HCT116 (cell line): ENCODE measurements at regions not wholly inside any gene's neighbourhood (a gene's known extent, or its start where the extent isn't known, plus 50 kb on each side); places are given as distances from the start of the nearest gene placed in this dataset.

ENCODE experiments used
- EZH2 ChIP-seq: fragments of 200-600 bp; sonication (generic); IDR thresholded peaks from 2 replicates; pipeline ENCODE4 v1.6.1; 2017; ENCODE audit warnings: antibody characterized with exemption, mixed run types
- EZH2phosphoT487 ChIP-seq: fragments of 200-600 bp; IDR thresholded peaks from 2 replicates; pipeline ENCODE4 v1.6.1; 2018; ENCODE audit warnings: antibody characterized with exemption, borderline replicate concordance
- POLR2A ChIP-seq: IDR thresholded peaks from 2 replicates; pipeline ENCODE4 v1.7.0; 2011; ENCODE audit warnings: borderline replicate concordance; ENCODE audit not compliant: insufficient read depth, insufficient read length; ENCODE audit errors: extremely low read depth
- POLR2AphosphoS5 ChIP-seq: IDR thresholded peaks from 2 replicates; pipeline ENCODE4 v1.6.1; 2011; ENCODE audit warnings: mild to moderate bottlenecking, low read depth, low read length, moderate library complexity
- SIN3A ChIP-seq: IDR thresholded peaks from 2 replicates; pipeline ENCODE4 v1.6.1; 2012; ENCODE audit warnings: low read depth
- SP1 ChIP-seq: IDR thresholded peaks from 2 replicates; pipeline ENCODE4 v1.6.1; 2012; ENCODE audit warnings: low read depth
- TF ChIP-seq, protein P1 (sequence below), 3 experiments: fragments of 200-600 bp in 1 of 3; sonication (generic) in 1 of 3; IDR thresholded peaks in 2 of 3; conservative IDR thresholded peaks in 1 of 3; 2 replicates each; pipeline ENCODE4 v1.5.1; 2012 to 2017; ENCODE audit warnings: low read depth in 2 of 3, low read length in 2 of 3, antibody characterized with exemption in 1 of 3, borderline replicate concordance in 1 of 3, control low read depth in 1 of 3, mild to moderate bottlenecking in 1 of 3, mixed read lengths in 1 of 3, mixed run types in 1 of 3, moderate library complexity in 1 of 3; ENCODE audit not compliant: insufficient read depth in 1 of 3
- TF ChIP-seq, protein P2 (sequence below): IDR thresholded peaks from 2 replicates; pipeline ENCODE4 v1.6.1; 2012
- TF ChIP-seq, protein P3 (sequence below): IDR thresholded peaks from 2 replicates; pipeline ENCODE4 v1.6.1; 2012; ENCODE audit warnings: low read depth
- TF ChIP-seq, protein P4 (sequence below): IDR thresholded peaks from 2 replicates; pipeline ENCODE4 v1.6.1; 2011; ENCODE audit warnings: mild to moderate bottlenecking, low read length, moderate library complexity; ENCODE audit not compliant: insufficient replicate concordance; ENCODE audit errors: extremely low read depth

DNA sequence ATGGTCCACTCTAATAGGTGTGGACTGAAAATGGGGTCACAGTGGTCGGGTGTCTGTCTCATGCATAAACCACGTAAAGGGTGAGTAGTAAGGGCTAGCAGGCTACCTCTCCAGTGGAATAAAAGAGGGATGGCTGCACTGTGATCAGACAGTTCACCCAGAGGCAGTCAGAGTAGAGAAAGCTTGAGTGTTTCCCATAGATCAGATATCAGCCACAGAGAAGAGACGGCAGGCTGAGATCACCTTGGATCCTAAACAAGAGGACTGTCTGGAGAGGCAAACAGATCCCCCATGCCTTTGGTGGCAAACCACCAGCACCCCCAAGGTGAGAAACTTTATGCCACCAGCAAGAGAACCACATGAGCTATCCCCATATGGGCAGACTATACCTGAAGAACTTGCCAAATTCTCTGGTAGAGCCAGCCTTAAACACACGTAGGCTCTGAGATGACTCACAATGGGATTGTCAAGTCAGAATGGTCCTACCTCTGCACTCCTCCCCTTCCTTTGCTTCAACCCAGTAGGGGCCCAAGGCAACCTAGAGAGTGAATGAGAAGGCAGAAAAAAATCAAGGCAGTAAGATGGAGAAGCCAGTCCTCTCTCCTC lies 205.2 kb upstream of the MAP3K1 start:
- TF ChIP-seq, protein P1, sequence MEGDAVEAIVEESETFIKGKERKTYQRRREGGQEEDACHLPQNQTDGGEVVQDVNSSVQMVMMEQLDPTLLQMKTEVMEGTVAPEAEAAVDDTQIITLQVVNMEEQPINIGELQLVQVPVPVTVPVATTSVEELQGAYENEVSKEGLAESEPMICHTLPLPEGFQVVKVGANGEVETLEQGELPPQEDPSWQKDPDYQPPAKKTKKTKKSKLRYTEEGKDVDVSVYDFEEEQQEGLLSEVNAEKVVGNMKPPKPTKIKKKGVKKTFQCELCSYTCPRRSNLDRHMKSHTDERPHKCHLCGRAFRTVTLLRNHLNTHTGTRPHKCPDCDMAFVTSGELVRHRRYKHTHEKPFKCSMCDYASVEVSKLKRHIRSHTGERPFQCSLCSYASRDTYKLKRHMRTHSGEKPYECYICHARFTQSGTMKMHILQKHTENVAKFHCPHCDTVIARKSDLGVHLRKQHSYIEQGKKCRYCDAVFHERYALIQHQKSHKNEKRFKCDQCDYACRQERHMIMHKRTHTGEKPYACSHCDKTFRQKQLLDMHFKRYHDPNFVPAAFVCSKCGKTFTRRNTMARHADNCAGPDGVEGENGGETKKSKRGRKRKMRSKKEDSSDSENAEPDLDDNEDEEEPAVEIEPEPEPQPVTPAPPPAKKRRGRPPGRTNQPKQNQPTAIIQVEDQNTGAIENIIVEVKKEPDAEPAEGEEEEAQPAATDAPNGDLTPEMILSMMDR (IDR thresholded peaks at IDR 0.05 in 2 of 3, conservative IDR thresholded peaks at IDR 0.05 in 1 of 3; ENCODE audit: borderline replicate concordance in 1 of 3, insufficient read depth in 1 of 3, low read depth in 2 of 3, low read length in 2 of 3) = no peak
- TF ChIP-seq, protein P2, sequence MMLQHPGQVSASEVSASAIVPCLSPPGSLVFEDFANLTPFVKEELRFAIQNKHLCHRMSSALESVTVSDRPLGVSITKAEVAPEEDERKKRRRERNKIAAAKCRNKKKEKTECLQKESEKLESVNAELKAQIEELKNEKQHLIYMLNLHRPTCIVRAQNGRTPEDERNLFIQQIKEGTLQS = no peak
- TF ChIP-seq, protein P3, sequence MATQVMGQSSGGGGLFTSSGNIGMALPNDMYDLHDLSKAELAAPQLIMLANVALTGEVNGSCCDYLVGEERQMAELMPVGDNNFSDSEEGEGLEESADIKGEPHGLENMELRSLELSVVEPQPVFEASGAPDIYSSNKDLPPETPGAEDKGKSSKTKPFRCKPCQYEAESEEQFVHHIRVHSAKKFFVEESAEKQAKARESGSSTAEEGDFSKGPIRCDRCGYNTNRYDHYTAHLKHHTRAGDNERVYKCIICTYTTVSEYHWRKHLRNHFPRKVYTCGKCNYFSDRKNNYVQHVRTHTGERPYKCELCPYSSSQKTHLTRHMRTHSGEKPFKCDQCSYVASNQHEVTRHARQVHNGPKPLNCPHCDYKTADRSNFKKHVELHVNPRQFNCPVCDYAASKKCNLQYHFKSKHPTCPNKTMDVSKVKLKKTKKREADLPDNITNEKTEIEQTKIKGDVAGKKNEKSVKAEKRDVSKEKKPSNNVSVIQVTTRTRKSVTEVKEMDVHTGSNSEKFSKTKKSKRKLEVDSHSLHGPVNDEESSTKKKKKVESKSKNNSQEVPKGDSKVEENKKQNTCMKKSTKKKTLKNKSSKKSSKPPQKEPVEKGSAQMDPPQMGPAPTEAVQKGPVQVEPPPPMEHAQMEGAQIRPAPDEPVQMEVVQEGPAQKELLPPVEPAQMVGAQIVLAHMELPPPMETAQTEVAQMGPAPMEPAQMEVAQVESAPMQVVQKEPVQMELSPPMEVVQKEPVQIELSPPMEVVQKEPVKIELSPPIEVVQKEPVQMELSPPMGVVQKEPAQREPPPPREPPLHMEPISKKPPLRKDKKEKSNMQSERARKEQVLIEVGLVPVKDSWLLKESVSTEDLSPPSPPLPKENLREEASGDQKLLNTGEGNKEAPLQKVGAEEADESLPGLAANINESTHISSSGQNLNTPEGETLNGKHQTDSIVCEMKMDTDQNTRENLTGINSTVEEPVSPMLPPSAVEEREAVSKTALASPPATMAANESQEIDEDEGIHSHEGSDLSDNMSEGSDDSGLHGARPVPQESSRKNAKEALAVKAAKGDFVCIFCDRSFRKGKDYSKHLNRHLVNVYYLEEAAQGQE = no peak
- TF ChIP-seq POLR2A = no peak
- TF ChIP-seq EZH2phosphoT487 = no peak
- TF ChIP-seq EZH2 = no peak
- TF ChIP-seq, protein P4, sequence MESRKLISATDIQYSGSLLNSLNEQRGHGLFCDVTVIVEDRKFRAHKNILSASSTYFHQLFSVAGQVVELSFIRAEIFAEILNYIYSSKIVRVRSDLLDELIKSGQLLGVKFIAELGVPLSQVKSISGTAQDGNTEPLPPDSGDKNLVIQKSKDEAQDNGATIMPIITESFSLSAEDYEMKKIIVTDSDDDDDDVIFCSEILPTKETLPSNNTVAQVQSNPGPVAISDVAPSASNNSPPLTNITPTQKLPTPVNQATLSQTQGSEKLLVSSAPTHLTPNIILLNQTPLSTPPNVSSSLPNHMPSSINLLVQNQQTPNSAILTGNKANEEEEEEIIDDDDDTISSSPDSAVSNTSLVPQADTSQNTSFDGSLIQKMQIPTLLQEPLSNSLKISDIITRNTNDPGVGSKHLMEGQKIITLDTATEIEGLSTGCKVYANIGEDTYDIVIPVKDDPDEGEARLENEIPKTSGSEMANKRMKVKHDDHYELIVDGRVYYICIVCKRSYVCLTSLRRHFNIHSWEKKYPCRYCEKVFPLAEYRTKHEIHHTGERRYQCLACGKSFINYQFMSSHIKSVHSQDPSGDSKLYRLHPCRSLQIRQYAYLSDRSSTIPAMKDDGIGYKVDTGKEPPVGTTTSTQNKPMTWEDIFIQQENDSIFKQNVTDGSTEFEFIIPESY = no peak
- no peak for TF ChIP-seq POLR2AphosphoS5
- TF ChIP-seq SIN3A = no peak
- no peak for TF ChIP-seq SP1
